Activated CD4-positive, alpha-beta memory T cell treated with anti-CD3 and anti-CD28 coated beads for 36 hours (primary cell): ENCODE measurements at regions not wholly inside any gene's neighbourhood (a gene's known extent, or its start where the extent isn't known, plus 50 kb on each side); places are given as distances from the start of the nearest gene placed in this dataset. TPM values are rescaled to one million over a fixed set of nuclear protein-coding genes. Genes with fewer than 3 reads are reported as not detected.
"Not testable (repeated sequence)": the region's sequence is repeated elsewhere in the genome, so short reads cannot be mapped to it uniquely, and the experiment has no call there.

Experiments
- CTCF ChIA-PET: fragments of 350-600 bp; sonication (Branson Sonifier 250); formaldehyde crosslinking; loops from one replicate; lab custom pipeline; 2021; ENCODE audit warnings: antibody characterized with exemption, inconsistent platforms; lab: Charles Lee
- POLR2A ChIA-PET: fragments of 350-600 bp; sonication (Branson Sonifier 250); formaldehyde crosslinking; loops from one replicate; lab custom pipeline; 2021; ENCODE audit warnings: antibody characterized with exemption; lab: Charles Lee
- DNase-seq: peaks from one replicate; pipeline ENCODE4 v3.0.0-alpha.2; 2020
- H3K27ac Mint-ChIP-seq: one replicate; pipeline ENCODE4 v1.8.0; 2021; ENCODE audit warnings: mixed read lengths
- H3K27me3 Mint-ChIP-seq: one replicate; pipeline ENCODE4 v1.8.0; 2021; ENCODE audit warnings: mixed read lengths
- H3K36me3 Mint-ChIP-seq: one replicate; pipeline ENCODE4 v1.8.0; 2021; ENCODE audit warnings: mixed read lengths
- H3K4me1 Mint-ChIP-seq: one replicate; pipeline ENCODE4 v1.8.0; 2021; ENCODE audit warnings: low read depth, mixed read lengths
- H3K4me3 Mint-ChIP-seq: one replicate; pipeline ENCODE4 v1.8.0; 2021; ENCODE audit warnings: mild to moderate bottlenecking, mixed read lengths
- H3K9me3 Mint-ChIP-seq: one replicate; pipeline ENCODE4 v1.8.0; 2021; ENCODE audit warnings: mixed read lengths
- intact Hi-C: fragments of 100-400 bp; cut with micrococcal nuclease; formaldehyde crosslinking; loops from one replicate; pipeline ENCODE4 v1.15.1; 2023
- microRNA-seq: library from miRNA; unstranded; fragments of <30 nt; microRNA quantifications from one replicate; pipeline ENCODE4 v1.2.0, GENCODE V29; 2022; ENCODE audit warnings: borderline number of aligned reads, borderline microRNAs expressed, borderline replicate concordance

- Mint-ChIP-seq H3K36me3 (peaks cover 4% of the 10 kb centered on the region), H3K27me3 (peaks cover 3% of the 10 kb centered on the region), H3K9me3 (peaks cover 4% of the 10 kb centered on the region), H3K4me3 (no peak overlapping the region), H3K4me1 (peaks cover 4% of the 10 kb centered on the region), H3K27ac (no peak overlapping the region)
- DNase-seq, result no peak
- intact Hi-C loops, result no loop called here
- CTCF ChIA-PET, result interaction anchor here (1.5 kb wide), 1 partner anchor 13 kb away, joined by 3 read pairs; no protein-coding TSS in a partner anchor
- POLR2A ChIA-PET, result no interaction called here
Observed at GRCh38 chr4:184961660-184962059, 56.6 kb upstream of the HELT start.

- H3K27me3 Mint-ChIP-seq, result peaks cover 3% of the 10 kb centered on the region
- POLR2A ChIA-PET, result no interaction called here
- peaks cover 4% of the 10 kb centered on the region for H3K4me1 Mint-ChIP-seq
- no peak overlapping the region for H3K4me3 Mint-ChIP-seq
- intact Hi-C loops, result no loop called here
- H3K36me3 Mint-ChIP-seq, result peaks cover 4% of the 10 kb centered on the region
- no peak overlapping the region for H3K27ac Mint-ChIP-seq
- CTCF ChIA-PET, result no interaction called here
- no peak for DNase-seq
- peaks cover 4% of the 10 kb centered on the region for H3K9me3 Mint-ChIP-seq
Observed at GRCh38 chr4:184962125-184962638, 56.1 kb upstream of the HELT start.

GRCh38 chr4:184965230-184966050, 52.9 kb upstream of the HELT start:
- POLR2A ChIA-PET, H3K27me3 Mint-ChIP-seq, intact Hi-C loops, H3K9me3 Mint-ChIP-seq, CTCF ChIA-PET, H3K4me1 Mint-ChIP-seq, H3K36me3 Mint-ChIP-seq: not testable (repeated sequence)
- DNase-seq, result peak; percentile 34
- Mint-ChIP-seq H3K4me3 (peak overlapping the region; percentile 80), H3K27ac (peak overlapping the region; percentile 95)

GRCh38 chr4:184966051-184966691, 52.1 kb upstream of the HELT start:
- H3K9me3 Mint-ChIP-seq, CTCF ChIA-PET, POLR2A ChIA-PET, H3K27me3 Mint-ChIP-seq, H3K36me3 Mint-ChIP-seq, intact Hi-C loops, H3K27ac Mint-ChIP-seq, H3K4me1 Mint-ChIP-seq, H3K4me3 Mint-ChIP-seq: not testable (repeated sequence)
- peak; percentile 56 for DNase-seq

- Mint-ChIP-seq H3K4me3 (peak overlapping the region; percentile 52), H3K27ac (peak overlapping the region; percentile 86), H3K9me3 (peaks cover 18% of the 10 kb centered on the region), H3K27me3 (peaks cover 11% of the 10 kb centered on the region)
- CTCF ChIA-PET, POLR2A ChIA-PET, H3K36me3 Mint-ChIP-seq, H3K4me1 Mint-ChIP-seq: not testable (repeated sequence)
- peak; percentile 47 for DNase-seq
- intact Hi-C loops, result loop anchor here (1.0 kb wide), 1 partner anchor 141 kb away; no protein-coding TSS in a partner anchor
Observed at GRCh38 chr4:184967699-184968098, 50.6 kb upstream of the HELT start.

- Mint-ChIP-seq H3K4me3 (no peak overlapping the region), H3K27me3 (peaks cover 13% of the 10 kb centered on the region), H3K9me3 (peaks cover 18% of the 10 kb centered on the region), H3K36me3 (peaks cover 8% of the 10 kb centered on the region), H3K4me1 (peaks cover 8% of the 10 kb centered on the region), H3K27ac (no peak overlapping the region)
- no peak for DNase-seq
- ChIA-PET CTCF (no interaction called here), POLR2A (no interaction called here)
- intact Hi-C loops, result loop anchor here (1.0 kb wide), 1 partner anchor 142 kb away; no protein-coding TSS in a partner anchor
Observed at GRCh38 chr4:184968366-184968765, 49.9 kb upstream of the HELT start.

Small RNAs in the stretch of these regions (microRNA-seq; reads per million reads assigned to microRNA genes)
- gene MIR4455, result not detected
